Thyroid gland (tissue), 4 donors: ENCODE measurements at regions not wholly inside any gene's neighbourhood (a gene's known extent, or its start where the extent isn't known, plus 50 kb on each side); places are given as distances from the start of the nearest gene placed in this dataset.

Experiments used
- DNase-seq, 2 donors: peaks; one replicate each; pipeline ENCODE4 v3.0.0-alpha.2; 2019
- H3K27ac ChIP-seq, 3 donors: fragments of 200-600 bp; sonication (generic); 1 replicate in 2 of 3; 2 replicates in 1 of 3; pipeline ENCODE4 v1.5.1; 2016 to 2019; ENCODE audit warnings: mild to moderate bottlenecking in 1 of 3, moderate library complexity in 1 of 3
- H3K27me3 ChIP-seq: fragments of 200-600 bp; sonication (generic); one replicate; pipeline ENCODE4 v1.5.1; 2019
- H3K36me3 ChIP-seq, 2 donors: fragments of 200-600 bp; sonication (generic); one replicate each; pipeline ENCODE4 v1.5.1; 2016 to 2019
- H3K4me1 ChIP-seq, 2 donors: fragments of 200-600 bp; sonication (generic); one replicate each; pipeline ENCODE4 v1.5.1; 2017 to 2019
- H3K4me3 ChIP-seq, 3 donors: fragments of 200-600 bp; sonication (generic); replicated peaks in 1 of 3; 1 replicate in 2 of 3; 2 replicates in 1 of 3; pipeline ENCODE4 v1.5.1; 2016; ENCODE audit warnings: mild to moderate bottlenecking in 1 of 3
- H3K9me3 ChIP-seq: fragments of 200-600 bp; sonication (generic); one replicate; pipeline ENCODE4 v1.5.1; 2017
- CTCF ChIP-seq, 6 experiments: fragments of 200-600 bp in 3 of 6; fragments of 450-650 bp in 3 of 6; sonication (generic) in 3 of 6; IDR thresholded peaks; one replicate each; pipeline ENCODE4 v1.5.1; 2016 to 2019; ENCODE audit warnings: antibody characterized with exemption in 6 of 6, mild to moderate bottlenecking in 2 of 6, inconsistent platforms in 1 of 6, moderate library complexity in 1 of 6
- POLR2A ChIP-seq, 2 donors: fragments of 450-650 bp; IDR thresholded peaks; one replicate each; pipeline ENCODE4 v1.6.1; 2017; ENCODE audit warnings: antibody characterized with exemption in 2 of 2, mild to moderate bottlenecking in 2 of 2, moderate library complexity in 1 of 2
- WGBS, 2 donors: methylation state at CpG; one replicate each; pipeline ENCODE4 v1.1.5; 2017; 5-methylcytosine and 5-hydroxymethylcytosine counted together
- intact Hi-C: fragments of 100-400 bp; cut with DNase I; formaldehyde crosslinking; loops from one replicate; pipeline ENCODE4 v1.15.1; 2023

DNA sequence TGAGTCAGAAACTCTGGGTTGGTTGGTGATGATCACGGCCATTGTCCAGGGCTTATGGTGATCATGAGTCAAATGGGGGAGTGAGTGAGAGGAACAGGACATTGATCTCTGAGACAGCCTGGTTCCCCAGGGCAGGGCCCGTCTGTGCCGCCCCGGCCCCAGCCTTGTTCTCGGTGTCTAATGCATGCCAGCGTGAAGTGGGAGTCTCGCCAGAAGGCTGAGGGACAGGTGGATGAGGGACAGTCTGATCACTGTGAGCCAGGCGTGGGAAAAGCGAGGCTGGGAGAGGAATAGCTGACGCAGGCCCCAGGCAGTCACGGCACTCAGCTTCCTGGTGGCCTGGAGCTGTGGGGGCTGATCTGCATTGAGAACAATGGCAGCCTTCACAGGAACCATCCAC is 208.3 kb upstream of the HDAC4 start:
- intact Hi-C loops = no loop called here
- no peaks in the 10 kb centered on the region for H3K9me3 ChIP-seq
- H3K4me3 ChIP-seq = no peak overlapping the region
- DNase-seq = no peak
- no peak overlapping the region for H3K27ac ChIP-seq
- H3K4me1 ChIP-seq = no peaks in the 10 kb centered on the region
- no peaks in the 10 kb centered on the region for H3K27me3 ChIP-seq
- TF ChIP-seq POLR2A (IDR thresholded peaks at IDR 0.05) (no peak), CTCF (IDR thresholded peaks at IDR 0.05) (no peak)
- H3K36me3 ChIP-seq = no peaks in the 10 kb centered on the region
- WGBS, 2 donors = 84 to 93% methylated on average over 11 of the region's 11 CpGs

DNA sequence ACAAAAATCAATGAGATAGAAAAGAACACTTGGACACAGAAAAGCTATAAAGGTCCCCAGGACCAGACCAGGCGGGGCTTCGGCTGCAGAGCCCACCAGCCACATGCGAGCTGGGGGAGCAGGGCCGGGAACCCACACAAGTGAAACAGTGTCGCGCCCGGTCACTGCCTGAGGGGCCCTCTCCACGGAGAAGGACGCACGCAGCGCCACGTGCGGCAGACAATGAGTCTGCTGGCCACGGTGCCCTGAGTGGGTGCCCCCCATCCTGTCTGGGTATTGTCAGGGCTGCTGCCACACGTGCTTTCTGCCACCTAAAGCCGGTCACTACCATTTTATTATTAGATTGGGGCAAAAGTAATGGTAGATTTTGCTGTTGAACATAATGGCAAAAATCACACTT is 207.9 kb upstream of the HDAC4 start:
- Histone ChIP-seq H3K4me1 (no peaks in the 10 kb centered on the region), H3K27ac (no peak overlapping the region), H3K27me3 (no peaks in the 10 kb centered on the region), H3K36me3 (no peaks in the 10 kb centered on the region), H3K9me3 (no peaks in the 10 kb centered on the region), H3K4me3 (no peak overlapping the region)
- TF ChIP-seq POLR2A (IDR thresholded peaks at IDR 0.05) (no peak), CTCF (IDR thresholded peaks at IDR 0.05) (no peak)
- DNase-seq = no peak
- 89 to 94% methylated on average over 14 to 15 of the region's 16 CpGs for WGBS, 2 donors
- intact Hi-C loops = no loop called here

DNA sequence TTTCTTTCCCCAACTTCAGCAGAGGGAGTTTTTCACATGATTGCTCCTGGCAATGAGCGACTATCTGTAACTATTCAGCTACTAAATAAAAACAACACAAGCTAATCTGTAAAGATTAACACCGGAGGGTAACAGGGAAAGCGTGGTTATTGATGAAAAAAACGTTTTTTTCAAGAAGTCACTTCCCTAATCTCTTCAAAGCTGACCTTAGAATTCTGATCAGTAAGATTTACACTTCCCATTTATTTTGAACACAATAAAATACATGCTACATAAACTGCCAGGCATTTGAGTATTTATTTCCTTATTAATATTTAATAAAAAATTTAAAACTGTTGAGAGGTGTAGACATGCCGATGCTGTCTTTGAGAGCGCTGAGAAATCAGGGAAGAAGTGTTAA is 207.4 kb upstream of the HDAC4 start:
- Histone ChIP-seq H3K36me3 (no peaks in the 10 kb centered on the region), H3K4me1 (no peaks in the 10 kb centered on the region), H3K4me3 (no peak overlapping the region), H3K9me3 (no peaks in the 10 kb centered on the region), H3K27me3 (no peaks in the 10 kb centered on the region), H3K27ac (no peak overlapping the region)
- intact Hi-C loops = no loop called here
- 50 to 59% methylated on average over 6 of the region's 6 CpGs for WGBS, 2 donors
- TF ChIP-seq POLR2A (IDR thresholded peaks at IDR 0.05) = no peak
- DNase-seq = no peak

- Histone ChIP-seq H3K36me3 (no peaks in the 10 kb centered on the region), H3K27ac (no peak overlapping the region), H3K4me3 (no peak overlapping the region), H3K27me3 (no peaks in the 10 kb centered on the region), H3K4me1 (no peaks in the 10 kb centered on the region), H3K9me3 (no peaks in the 10 kb centered on the region)
- DNase-seq = no peak
- 48 to 53% methylated on average over 24 of the region's 24 CpGs for WGBS, 2 donors
- intact Hi-C loops = no loop called here
- no peak for TF ChIP-seq CTCF (IDR thresholded peaks at IDR 0.05)
- TF ChIP-seq POLR2A (IDR thresholded peaks at IDR 0.05) = no peak
Observed at GRCh38 chr2:239607517-239608191, 206.8 kb upstream of the HDAC4 start.

DNA sequence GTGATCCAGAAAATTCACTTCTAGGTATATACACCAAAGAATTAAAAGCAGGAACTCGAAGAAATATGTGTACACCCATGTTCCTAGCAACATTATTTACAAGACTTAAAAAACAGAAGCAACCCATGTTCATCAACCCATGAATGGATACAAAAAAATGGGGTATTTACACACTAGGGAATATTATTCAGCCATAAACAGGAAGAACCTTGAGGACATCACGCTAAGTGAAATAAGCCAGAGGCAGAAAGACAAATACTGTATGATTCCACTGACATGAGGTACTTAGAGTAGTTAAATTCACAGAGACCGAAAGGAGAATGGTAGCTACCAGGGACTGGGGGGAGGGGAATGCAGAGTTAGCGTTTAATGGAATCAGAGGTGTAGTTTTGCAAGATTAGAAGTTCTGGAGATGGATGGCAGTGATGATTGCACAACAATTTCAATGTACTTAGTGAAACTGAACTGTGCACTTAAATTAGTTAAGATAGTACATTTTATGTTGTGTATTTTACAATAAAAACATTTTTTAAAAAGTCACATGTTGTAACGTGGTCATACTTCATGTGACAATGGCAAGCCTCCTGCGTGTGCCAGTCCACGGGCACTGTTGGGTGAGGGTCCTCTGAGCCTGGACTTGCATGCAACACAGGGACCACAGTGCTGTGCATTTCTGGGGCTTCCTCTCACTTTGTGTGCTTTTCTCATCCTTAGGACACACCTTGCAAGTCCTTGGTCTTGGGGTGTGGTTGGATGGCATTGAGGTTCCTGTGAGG is 206.1 kb upstream of the HDAC4 start:
- no peaks in the 10 kb centered on the region for H3K36me3 ChIP-seq
- TF ChIP-seq POLR2A (IDR thresholded peaks at IDR 0.05) (no peak), CTCF (IDR thresholded peaks at IDR 0.05) (no peak)
- no peak for DNase-seq
- H3K27ac ChIP-seq = no peak overlapping the region
- H3K4me3 ChIP-seq = no peak overlapping the region
- intact Hi-C loops = no loop called here
- H3K9me3 ChIP-seq = no peaks in the 10 kb centered on the region
- H3K4me1 ChIP-seq = no peaks in the 10 kb centered on the region
- WGBS, 2 donors = 91% methylated on average over 7 of the region's 7 CpGs
- no peaks in the 10 kb centered on the region for H3K27me3 ChIP-seq
